Astrocyte of the hippocampus (primary cell): ENCODE measurements at regions not wholly inside any gene's neighbourhood (a gene's known extent, or its start where the extent isn't known, plus 50 kb on each side); places are given as distances from the start of the nearest gene placed in this dataset.

Experiments
- DNase-seq: peaks from one replicate; pipeline ENCODE4 v3.0.0; 2011; ENCODE audit warnings: low read depth, low spot score

DNA sequence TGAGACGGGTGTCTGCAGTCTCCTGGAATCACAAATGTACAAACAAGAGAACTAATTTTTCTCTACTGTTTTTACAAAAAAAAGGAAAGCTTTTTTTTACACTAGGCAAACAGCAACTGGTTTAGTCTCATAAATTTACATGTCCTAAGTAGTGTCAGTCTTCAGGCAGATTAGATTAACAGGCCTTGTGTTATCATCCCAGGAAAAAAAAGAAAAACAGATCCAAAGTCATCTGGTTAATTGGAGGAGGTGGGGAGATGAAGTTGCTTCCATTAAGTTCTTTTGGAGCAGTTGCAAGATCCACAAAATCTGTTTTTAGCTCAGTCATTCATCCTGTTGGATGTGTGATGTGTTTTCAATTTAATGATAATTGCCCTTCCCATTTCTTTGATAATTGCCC lies 363.5 kb upstream of the ADGRL2 start:
- no peak for DNase-seq

DNA sequence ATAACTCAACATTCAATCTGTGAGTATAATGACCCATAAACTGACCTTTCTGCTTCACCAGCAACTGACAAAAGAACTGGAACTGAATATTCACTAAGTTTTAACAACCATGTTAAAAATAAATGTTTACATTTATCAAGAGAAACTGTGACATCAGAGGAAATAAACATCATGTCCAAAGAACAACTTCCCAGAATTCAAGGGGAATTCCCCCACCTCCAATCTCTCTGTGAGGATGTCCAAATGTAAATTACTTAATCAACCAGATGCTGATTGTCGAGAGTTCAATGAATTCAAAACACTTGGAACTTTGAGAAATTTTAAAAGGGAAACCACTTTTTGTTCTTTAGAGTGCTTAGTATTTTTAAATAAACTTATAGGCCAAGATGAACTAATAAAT lies 365.6 kb upstream of the ADGRL2 start:
- no peak for DNase-seq

DNA sequence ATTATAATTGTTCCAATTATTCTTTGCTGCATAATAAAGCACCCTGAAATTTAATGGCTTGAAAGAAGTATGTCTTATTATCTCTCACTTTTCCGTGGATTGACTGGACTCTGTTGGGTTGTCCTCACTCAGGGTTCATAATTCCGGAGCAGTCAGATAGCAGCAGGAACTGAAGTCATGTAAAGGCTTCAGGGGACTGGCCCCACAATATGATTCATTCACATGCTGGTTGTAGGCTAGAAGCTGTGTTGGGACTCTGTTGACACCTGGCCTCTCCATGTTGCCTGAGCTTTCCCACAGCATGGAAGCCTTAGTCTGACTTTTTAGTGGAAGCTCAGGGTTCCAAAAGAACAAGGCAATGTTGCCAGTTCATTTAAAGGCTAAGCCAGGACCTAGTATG lies 367.1 kb upstream of the ADGRL2 start:
- no peak for DNase-seq

DNA sequence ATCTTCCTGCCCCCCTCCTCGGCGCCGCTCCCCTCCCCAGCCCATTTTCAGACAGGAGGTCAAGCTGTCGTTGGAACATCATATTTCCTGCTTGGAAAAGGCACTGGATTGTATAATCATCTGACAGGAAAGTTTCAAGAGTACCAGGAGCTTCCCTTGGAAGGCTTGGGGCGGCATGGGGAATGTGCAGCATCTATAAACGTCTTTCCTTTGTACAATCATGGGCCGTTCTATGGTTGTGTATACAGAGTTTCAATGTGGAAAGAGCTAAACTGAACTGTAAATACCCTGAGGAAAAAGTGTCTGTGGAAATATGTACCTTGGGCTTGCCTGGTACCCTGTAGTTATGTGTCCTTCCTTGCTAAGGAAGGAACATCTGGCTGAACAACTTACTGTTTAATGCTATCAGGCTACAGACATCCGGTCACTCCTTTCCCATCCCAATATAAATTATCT lies 368.1 kb upstream of the ADGRL2 start:
- no peak for DNase-seq

DNA sequence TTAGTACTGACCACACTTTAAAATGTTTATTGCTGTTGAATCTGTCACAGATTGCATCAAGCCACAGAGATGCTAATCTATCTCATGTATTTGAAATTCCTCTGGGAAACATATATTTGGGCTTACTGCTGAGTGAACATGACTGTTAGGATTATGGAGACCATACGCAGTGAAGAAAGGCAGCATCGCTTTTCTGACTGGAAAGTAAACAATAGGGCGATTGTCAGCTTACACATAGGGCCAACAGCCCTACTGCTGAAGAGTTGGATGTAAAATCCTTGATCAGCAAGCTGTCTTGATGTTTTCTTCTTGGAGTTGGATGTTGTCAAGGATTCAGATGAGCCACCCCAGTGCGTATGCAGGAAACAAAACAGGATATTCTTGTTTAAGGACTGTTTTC lies 368.7 kb upstream of the ADGRL2 start:
- no peak for DNase-seq

DNA sequence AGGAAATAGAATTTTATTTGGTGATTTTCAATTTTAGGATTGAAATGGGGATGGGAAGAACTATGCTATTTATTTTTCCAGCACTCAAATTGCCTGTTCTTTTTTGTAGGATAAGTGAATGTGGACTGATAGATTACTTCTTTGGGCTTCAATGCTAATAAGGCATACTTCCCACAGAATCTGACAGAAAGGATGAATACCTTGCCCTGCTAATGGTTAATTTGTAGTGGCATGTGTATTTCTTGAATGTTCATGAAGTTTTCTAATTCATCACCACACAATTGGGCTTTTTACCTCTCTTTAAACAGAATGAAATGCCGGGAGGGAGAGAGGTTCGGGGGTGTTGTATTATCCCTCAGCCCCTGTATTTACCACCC lies 369.1 kb upstream of the ADGRL2 start:
- no peak for DNase-seq

DNA sequence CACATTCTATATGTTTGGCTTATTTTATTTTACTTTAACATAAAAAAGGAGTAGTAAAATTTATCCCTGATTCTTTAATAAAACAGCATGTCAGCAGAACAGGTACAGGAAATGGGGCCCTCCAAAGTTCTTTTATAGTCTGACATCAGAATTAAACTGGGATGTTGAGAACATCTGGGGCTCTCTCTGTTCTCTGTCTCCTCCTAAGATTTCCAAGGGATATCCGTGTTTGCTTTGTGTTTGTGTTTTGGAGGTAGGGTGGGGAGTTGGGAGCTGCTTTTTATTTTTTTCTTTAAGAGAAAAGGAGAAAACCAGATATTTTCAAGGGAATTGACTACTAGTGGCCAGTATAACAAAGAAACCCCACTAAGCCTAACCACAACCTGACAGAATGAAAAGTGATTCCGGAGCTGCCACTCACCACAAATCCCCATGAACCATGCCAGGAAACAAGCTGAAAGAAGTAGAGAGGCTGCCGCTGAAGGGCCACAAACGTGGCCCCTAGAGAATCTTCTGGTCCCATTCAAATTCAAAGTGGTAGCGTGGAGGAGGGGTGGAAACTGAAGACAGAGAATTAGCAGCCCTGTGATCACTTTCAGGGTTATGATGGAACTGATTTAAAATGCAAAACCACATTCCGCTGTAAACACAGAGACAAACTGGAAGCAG lies 369.6 kb upstream of the ADGRL2 start:
- DNase-seq = peak; percentile 85

DNA sequence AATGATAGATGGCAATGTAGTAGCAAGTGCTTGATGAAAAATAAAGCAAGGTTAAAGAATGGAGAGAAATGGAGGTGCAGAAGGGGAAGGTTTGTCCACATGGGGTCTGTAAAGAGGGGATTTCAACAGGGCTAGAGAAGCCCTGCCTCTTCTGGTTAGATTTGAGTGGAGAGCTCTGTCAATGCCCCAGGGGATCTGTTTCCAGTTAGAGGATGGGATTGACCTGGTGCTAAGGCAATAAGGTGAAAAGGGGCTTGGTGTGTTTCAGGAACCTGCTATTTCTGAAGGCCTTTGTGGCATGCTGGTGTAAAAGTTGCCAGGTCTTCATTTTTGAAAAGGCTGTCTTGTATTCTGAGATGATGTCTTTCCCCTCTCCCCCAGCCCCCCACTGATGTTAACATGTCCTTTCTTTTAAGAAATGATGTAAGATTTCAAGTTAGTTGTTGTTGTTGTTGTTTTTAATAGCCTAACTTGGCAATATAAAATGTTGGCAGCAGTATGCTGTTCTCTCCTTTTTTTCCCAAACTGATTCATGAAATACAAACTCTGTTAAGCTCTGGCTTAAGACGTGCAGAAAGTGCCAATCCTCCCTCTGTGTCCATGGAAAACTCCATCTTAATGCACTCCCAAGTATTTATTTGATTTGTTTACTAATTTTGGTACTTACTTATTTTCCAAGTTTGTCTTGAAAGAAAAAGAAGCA lies 370.3 kb upstream of the ADGRL2 start:
- DNase-seq = no peak

DNA sequence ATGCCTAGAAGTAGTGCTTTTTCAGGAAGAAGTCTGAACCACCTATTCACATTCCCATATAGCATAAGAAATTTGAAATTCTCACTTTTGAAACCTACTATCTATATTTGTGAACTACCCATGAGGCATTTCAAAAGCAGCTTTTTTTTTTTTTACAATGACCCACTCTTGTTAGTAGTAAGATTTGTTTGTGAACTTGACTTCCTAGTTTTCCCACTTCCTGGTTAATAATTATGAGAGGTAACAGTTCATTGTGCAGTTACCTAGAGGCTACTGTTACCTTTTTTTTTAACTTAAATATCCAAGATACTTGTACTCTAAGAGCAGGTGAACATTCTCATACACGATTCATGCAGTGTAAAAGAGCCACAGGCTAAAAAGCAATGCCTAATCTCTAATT lies 371.7 kb upstream of the ADGRL2 start:
- DNase-seq = no peak

DNA sequence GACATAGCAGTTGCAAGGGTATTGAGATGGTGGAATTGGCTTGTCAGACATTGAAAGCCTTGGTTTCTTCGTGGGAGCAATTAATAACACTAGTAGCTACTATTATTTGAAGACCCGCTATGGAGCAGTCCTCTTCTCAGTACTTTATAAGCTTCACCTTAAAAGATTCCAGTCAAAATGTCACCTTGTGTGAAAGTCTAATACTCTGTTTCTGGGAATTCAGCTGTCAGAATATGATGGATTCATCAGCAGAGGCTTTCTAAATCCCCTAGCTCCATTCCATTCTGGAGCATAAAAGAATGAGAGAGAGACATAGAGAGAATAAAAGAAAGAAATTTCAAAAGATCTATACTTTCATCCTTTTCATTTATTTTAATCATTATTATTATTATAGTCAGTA lies 375.9 kb upstream of the ADGRL2 start:
- no peak for DNase-seq

DNA sequence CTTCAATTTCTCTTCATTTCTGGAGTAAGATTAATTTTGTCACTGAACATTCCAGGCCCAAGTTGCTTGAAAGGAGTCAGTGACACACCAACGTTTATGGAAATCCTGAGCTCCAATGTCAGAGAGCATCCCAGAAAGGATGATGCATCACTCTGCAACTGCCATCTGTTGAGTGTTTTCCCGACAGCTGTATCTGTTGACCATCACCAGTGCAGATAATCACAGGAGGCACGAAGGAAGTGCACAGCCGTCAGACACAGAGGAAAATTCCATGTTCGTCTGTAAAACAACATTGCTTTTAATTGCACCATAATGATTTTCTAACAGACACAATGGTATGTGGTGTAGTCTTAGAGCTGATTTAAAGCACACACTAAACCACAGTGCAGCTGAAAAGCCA lies 376.7 kb upstream of the ADGRL2 start:
- DNase-seq = peak; percentile 41

DNA sequence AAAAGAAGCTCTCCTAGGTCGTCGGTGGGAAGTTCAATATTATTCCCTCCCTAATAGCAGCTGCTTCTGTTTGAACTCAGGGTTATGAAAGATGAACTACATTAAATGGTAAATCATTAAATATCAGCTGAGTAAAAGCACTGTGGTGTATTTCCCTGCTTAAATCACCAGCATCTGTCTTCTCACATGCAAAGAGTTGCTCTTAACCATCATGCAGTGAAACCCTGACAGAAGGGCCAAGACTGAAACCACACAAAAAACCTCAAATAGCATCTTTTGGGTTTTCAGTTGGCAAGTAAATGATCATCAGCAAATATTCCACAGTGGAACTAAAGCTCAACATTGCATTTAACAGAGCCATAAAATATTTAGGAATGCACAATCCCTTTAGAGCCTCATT lies 380.0 kb upstream of the ADGRL2 start:
- no peak for DNase-seq

DNA sequence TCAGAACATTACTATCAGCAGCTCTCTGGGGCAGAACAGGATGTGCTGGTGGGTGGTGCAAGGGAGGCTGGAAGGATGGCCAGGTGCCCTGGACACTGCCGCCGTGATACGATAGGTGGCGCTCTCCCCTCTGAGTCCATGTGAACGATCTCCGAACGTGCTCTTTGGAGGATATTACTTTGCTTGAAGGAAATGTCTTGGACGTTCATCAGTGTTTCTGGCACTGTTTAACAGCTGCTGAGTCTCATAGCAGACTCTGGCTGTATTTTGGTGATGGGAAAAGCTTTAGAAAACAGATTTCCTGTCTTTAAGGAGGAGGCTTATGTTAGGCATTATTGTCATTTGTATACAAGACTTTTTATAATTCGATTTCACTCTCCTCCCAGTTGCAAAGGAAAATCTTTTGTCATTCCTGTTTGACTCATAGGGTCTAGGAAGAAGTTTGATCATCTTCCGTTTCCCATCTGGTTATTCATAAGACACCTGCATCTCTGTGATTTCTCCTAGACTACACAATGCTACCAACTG lies 386.2 kb upstream of the ADGRL2 start:
- DNase-seq = no peak

DNA sequence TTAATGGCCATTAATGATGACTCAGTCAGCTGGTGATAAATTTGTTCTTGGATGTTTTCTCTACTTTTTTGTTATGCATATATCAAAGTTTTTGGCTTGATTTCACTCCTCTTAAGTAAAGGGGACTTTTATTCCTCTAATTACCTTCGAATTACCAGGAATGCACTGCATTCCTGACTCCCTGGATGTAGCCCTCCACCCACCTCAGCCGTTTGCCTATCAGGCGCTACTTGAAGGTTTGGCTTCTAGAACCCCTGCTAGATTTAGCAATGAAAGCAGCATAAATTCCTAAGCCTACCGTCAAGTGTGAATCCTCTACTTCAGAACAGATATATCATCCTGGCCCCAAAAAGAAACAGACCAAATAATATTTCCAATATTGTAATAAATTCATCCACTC lies 387.8 kb upstream of the ADGRL2 start:
- no peak for DNase-seq

DNA sequence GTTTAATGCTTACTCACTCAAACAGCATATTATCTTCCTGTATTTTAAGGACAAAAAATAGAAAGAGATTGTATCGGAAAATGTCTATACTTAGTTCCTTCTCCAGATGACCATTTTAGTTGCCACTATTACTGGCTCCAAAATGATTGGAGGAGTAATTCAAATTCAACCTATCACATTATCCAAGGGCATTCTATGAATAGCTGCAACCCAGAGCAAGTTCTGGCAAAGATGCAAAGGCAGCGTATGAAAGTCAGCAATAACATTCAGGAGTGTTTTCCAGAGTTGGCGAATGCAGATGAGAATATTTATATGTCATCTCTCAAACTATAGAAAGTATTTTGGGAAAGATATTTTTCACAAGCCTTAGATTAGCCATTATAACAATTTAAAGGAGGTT lies 389.8 kb upstream of the ADGRL2 start:
- DNase-seq = no peak

DNA sequence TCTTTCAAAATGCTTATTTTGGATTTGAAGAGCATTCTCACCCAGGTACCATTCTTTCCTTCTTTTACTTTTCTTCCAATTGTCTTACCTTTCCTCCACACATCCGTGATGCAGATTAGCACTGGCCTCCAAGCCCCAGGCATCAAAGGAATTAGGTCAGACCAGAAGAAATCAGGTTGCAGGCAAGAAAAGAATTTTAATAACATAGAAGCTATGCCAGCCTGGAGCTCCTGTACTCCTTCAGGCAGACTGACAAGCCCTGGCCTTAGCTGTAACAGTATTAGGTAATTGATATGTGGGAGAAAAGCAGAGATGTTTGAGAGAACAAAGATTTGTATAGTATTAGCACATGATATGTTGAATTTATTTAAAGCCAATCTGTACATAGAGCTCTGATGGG lies 390.4 kb upstream of the ADGRL2 start:
- no peak for DNase-seq

DNA sequence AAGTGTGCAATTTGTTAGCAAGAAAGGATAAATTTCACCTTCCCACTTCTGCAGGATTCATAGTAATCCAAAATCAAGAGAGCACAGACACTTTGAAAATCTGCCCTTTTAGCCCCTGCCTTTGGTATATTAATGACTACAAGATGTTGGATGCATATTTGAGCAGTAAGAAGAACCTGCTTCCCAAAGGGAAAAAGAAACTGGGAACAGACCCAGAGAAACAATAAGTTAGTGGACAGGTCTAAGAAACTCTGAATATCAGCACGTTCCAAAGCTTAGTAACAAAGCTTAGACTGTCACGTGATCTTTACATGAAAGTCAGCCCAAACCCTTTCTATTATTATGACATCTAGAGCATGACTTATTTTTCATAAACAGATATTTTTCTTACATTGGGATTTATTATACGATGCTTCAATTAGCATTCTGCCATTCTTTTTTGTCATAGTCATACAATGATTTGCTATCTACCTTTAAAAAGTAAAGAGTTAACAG lies 390.9 kb upstream of the ADGRL2 start:
- no peak for DNase-seq

DNA sequence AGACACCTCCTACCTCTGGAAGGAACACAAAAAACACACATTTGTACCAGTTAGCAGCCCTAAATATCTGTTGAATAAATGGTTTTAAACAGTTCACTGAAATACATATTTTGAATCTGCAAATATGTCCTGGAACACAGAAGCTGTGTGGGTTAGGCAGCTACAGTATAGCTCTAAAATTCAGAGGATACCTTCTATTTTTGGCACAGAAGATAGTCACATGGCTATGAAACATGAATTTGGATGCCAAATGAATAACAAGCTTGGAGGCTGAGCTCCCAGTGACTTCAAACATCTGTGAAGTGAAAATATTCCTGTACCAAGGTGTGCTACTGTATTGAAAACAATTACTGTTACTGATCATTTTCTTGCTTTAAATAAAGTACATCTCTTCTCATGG lies 391.5 kb upstream of the ADGRL2 start:
- DNase-seq = no peak

DNA sequence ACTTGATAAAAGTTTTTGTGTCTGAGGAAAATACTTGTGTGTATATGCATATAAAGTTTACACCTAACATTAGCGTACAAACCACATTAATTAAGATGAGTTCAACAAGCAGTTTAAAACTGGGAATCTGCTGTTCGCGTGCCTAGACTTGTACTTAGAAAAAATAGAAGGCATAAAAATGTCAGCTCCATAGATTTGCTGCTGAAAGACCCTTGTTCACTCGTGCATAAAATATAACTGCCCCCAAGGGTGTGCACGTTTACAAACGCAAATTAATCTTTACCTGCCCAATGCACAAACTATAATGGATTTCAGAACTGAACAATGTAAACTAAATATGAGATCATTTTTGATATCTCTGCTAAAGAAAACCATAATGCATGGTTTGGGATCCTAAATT lies 392.3 kb upstream of the ADGRL2 start:
- DNase-seq = no peak

DNA sequence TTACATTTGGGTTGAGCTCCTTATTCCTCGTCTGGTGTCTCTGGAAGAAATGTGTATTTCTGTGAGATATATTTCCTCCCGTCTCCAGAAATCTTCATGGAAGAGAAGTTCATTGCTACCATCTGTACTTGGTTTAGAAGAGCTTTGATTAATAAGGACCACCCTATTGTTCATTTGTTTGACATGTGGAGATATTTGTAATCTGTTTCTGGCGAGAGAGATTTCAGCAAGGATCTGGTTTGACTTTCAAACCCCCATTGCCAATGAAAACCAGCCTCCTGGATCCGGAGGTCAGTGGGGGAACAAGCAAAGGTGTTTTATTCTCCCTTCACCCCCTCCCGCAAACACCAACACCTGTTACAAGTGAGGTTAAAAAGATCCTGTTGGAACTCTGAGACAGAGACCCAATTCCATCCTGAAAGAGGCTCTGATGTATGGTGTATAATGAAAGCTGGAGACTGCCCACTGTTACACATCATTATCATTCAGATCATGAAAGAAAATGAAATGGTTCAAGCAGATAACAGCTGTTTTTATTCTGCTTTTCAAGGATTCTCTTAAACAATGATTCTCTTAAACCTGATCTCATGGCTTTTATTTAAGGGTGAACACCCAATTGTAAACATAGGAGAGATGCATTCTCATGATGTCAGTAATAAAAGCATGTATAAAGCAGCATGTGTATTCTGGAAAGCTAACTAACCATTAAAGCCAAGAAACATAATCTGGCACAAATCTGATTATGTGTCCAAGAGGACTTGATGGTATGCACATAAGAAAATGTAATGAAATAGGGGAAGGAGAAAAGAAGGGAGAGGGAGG lies 393.5 kb upstream of the ADGRL2 start:
- DNase-seq = no peak

DNA sequence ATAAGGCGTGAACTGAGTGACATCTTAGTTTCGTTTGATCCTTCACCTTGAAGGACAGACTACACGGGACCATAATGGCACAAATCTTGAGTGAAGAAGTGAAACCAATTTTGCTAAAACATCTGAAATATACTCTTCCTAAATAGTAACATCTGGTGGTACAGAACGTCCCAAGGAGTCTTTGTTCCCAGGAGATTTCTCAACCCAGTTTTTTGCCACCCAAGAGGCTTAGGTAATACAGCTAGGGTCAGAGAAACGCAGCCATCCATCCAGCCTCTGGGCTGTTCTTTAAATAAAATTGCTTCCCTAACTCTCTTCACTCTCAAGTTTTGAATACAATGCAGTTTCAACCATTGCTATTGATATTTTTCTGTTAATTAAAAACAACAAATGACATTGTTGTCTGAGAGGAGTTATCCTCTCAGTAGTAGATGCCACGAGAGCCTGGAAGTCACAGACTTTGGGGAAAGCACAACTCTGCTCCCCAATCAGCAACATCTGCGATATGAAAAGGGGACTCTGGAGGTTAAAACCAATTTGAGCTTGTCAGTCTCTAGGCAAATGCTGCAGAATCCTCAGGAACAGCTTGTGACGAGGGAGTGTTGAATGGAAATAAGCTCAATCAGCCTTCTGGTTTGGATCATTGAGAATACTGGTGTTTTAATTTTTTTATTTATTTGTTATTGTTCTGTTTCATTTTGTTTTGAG lies 394.3 kb upstream of the ADGRL2 start:
- no peak for DNase-seq

DNA sequence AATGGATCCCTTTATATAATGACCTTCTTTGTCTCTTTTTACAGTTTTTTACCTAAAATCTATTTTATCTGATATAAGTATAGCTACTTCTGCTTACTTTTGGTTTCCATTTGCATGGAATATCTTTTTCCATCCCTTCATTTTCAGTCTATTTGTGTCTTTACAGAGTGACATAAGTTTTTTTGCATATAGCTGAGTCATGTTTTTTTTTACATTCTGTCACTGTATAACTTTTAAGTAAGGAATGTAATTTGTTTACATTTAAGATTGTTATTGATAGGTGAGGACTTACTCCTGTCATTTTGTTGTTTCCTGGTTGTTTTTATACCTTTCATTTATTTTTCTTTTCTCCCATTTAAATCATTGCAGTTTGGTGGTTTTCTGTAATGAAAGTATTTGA lies 402.7 kb upstream of the ADGRL2 start:
- DNase-seq = no peak
